ENCODE measurements at regions not wholly inside any gene's neighbourhood (a gene's known extent, or its start where the extent isn't known, plus 50 kb on each side); places are given as distances from the start of the nearest gene placed in this dataset.

- no peak for ATAC-seq (ENCODE audit: insufficient read depth, low FRiP score)
- Histone ChIP-seq H3K36me3 (ENCODE audit: control insufficient read depth in 4 of 4, insufficient read depth in 4 of 4, low read length in 4 of 4) (no peaks in the 10 kb centered on the region), H3K4me1 (ENCODE audit: control insufficient read depth in 5 of 5, insufficient read depth in 5 of 5, low read length in 5 of 5) (peaks cover 0 to 13% (median 0%) of the 10 kb centered on the region in 5 donors), H3K27ac (ENCODE audit: low read depth in 1 of 2, low read length in 1 of 2) (no peak overlapping the region), H3K27me3 (ENCODE audit: control insufficient read depth in 3 of 3, insufficient read depth in 3 of 3, low read length in 2 of 3) (peaks cover 0 to 39% (median 31%) of the 10 kb centered on the region in 3 donors), H3K9me3 (ENCODE audit: control insufficient read depth in 4 of 4, insufficient read depth in 3 of 4, low read length in 3 of 4) (no peaks in the 10 kb centered on the region), H3K9ac (ENCODE audit: insufficient read depth in 1 of 2, low read length in 2 of 2) (no peak overlapping the region), H3K4me3 (no peak overlapping the region)
- TF ChIP-seq CTCF (IDR thresholded peaks at IDR 0.05; ENCODE audit: control extremely low read depth, extremely low read depth) = no peak
- DNase-seq = no peak
- WGBS, 2 donors = 90 to 93% methylated on average over 4 of the region's 4 CpGs
Measured at GRCh38 chr20:1805816-1806215, 89.4 kb upstream of the SIRPA start.

GRCh38 chr20:1805161-1805581 lies 90.0 kb upstream of the SIRPA start:
- H3K27me3 ChIP-seq (ENCODE audit: control insufficient read depth in 3 of 3, insufficient read depth in 3 of 3, low read length in 2 of 3) = peaks cover 0 to 45% (median 36%) of the 10 kb centered on the region in 3 donors
- no peak for ATAC-seq (ENCODE audit: insufficient read depth, low FRiP score)
- WGBS, 2 donors = 91 to 100% methylated on average over 4 of the region's 4 CpGs
- H3K27ac ChIP-seq (ENCODE audit: low read depth in 1 of 2, low read length in 1 of 2) = peak overlapping the region in 1 of 2 donors; percentile 17
- H3K9ac ChIP-seq (ENCODE audit: insufficient read depth in 1 of 2, low read length in 2 of 2) = no peak overlapping the region
- no peak for TF ChIP-seq CTCF (IDR thresholded peaks at IDR 0.05; ENCODE audit: control extremely low read depth, extremely low read depth)
- no peaks in the 10 kb centered on the region for H3K9me3 ChIP-seq (ENCODE audit: control insufficient read depth in 4 of 4, insufficient read depth in 3 of 4, low read length in 3 of 4)
- peaks cover 0 to 13% (median 0%) of the 10 kb centered on the region in 5 donors for H3K4me1 ChIP-seq (ENCODE audit: control insufficient read depth in 5 of 5, insufficient read depth in 5 of 5, low read length in 5 of 5)
- no peaks in the 10 kb centered on the region for H3K36me3 ChIP-seq (ENCODE audit: control insufficient read depth in 4 of 4, insufficient read depth in 4 of 4, low read length in 4 of 4)
- H3K4me3 ChIP-seq = no peak overlapping the region
- DNase-seq = no peak

DNA sequence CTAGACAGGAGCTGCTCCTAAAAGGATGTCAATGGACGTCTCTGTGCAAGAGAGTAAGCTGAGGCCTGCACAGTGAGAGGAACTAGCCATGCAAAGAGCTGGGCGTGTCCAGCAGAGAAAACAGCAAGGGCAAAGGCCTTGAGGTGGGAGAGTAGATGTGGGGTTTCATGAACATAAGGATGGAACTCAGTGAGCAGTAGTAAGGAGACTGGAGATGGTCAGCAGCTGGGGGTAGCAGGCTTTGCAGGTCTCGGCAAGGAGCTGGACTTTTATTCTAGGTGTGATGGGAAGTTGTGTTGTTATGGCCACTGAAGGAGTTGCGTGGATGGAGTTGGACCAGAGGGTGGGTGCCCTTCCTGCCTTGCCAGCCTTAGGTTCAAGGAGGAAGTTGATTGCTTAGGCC lies 90.7 kb upstream of the SIRPA start:
- no peaks in the 10 kb centered on the region for H3K36me3 ChIP-seq (ENCODE audit: control insufficient read depth in 4 of 4, insufficient read depth in 4 of 4, low read length in 4 of 4)
- no peak overlapping the region for H3K4me3 ChIP-seq
- peak overlapping the region in 1 of 2 donors; percentile 17 for H3K27ac ChIP-seq (ENCODE audit: low read depth in 1 of 2, low read length in 1 of 2)
- peaks cover 0 to 48% (median 36%) of the 10 kb centered on the region in 3 donors for H3K27me3 ChIP-seq (ENCODE audit: control insufficient read depth in 3 of 3, insufficient read depth in 3 of 3, low read length in 2 of 3)
- WGBS, 2 donors = 30 to 77% methylated on average over 4 of the region's 4 CpGs
- peaks cover 0 to 13% (median 0%) of the 10 kb centered on the region in 5 donors for H3K4me1 ChIP-seq (ENCODE audit: control insufficient read depth in 5 of 5, insufficient read depth in 5 of 5, low read length in 5 of 5)
- DNase-seq (no peak), ATAC-seq (ENCODE audit: insufficient read depth, low FRiP score) (no peak)
- TF ChIP-seq CTCF (IDR thresholded peaks at IDR 0.05; ENCODE audit: control extremely low read depth, extremely low read depth) = no peak
- H3K9ac ChIP-seq (ENCODE audit: insufficient read depth in 1 of 2, low read length in 2 of 2) = no peak overlapping the region
- H3K9me3 ChIP-seq (ENCODE audit: control insufficient read depth in 4 of 4, insufficient read depth in 3 of 4, low read length in 3 of 4) = no peaks in the 10 kb centered on the region

DNA sequence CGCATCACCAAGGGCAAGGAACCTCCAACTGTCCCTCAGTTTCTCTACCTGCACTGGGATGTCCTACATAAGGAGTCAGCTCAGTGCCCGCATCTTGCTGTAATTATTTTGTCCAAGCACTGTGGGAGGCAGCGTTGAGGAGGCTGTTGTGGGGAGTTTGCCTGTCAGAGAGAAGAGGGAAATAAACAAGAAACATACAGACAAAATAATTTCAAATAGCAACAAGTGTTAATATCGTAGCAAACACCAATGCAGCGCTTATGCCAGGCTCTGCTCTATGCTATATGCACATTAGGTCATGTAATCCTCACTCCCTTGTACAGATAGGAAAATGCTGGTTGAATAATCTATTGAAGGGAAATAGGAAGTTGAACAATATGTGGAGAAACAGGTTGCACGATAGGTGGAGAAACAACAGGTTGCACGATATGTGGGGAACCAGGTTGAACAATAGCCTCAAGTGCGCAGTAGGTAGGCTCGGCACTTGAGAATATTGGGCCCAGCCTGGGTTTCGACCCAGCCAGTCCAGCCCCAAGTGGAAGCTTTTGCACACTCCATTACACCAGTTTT lies 91.2 kb upstream of the SIRPA start:
- Histone ChIP-seq H3K36me3 (ENCODE audit: control insufficient read depth in 4 of 4, insufficient read depth in 4 of 4, low read length in 4 of 4) (no peaks in the 10 kb centered on the region), H3K9ac (ENCODE audit: insufficient read depth in 1 of 2, low read length in 2 of 2) (no peak overlapping the region), H3K27me3 (ENCODE audit: control insufficient read depth in 3 of 3, insufficient read depth in 3 of 3, low read length in 2 of 3) (peaks cover 0 to 52% (median 34%) of the 10 kb centered on the region in 3 donors), H3K27ac (ENCODE audit: low read depth in 1 of 2, low read length in 1 of 2) (peak overlapping the region; percentile 49 to 94), H3K9me3 (ENCODE audit: control insufficient read depth in 4 of 4, insufficient read depth in 3 of 4, low read length in 3 of 4) (no peaks in the 10 kb centered on the region), H3K4me1 (ENCODE audit: control insufficient read depth in 5 of 5, insufficient read depth in 5 of 5, low read length in 5 of 5) (peaks cover 0 to 13% (median 0%) of the 10 kb centered on the region in 5 donors), H3K4me3 (peak overlapping the region; percentile 48)
- WGBS, 2 donors = 38 to 50% methylated on average over 10 of the region's 10 CpGs
- TF ChIP-seq CTCF (IDR thresholded peaks at IDR 0.05; ENCODE audit: control extremely low read depth, extremely low read depth) = no peak
- DNase-seq = peak in 1 of 3 donors; percentile 6
- ATAC-seq (ENCODE audit: insufficient read depth, low FRiP score) = no peak
